HFFc6 (cell line): ENCODE measurements at regions not wholly inside any gene's neighbourhood (a gene's known extent, or its start where the extent isn't known, plus 50 kb on each side); places are given as distances from the start of the nearest gene placed in this dataset.
A peak's percentile ranks its signal among the peaks of the same experiment; 100 is the strongest.

ENCODE experiments used
- DNase-seq: peaks from one replicate; pipeline ENCODE4 v3.0.0-alpha.2; 2018
- H3K27ac Mint-ChIP-seq: 2 replicates; pipeline ENCODE4 v1.8.0; 2020; ENCODE audit warnings: mild to moderate bottlenecking, mixed read lengths
- H3K27me3 Mint-ChIP-seq: 2 replicates; pipeline ENCODE4 v1.8.0; 2021; ENCODE audit warnings: mild to moderate bottlenecking, moderate library complexity, mixed read lengths; ENCODE audit not compliant: insufficient read depth
- H3K36me3 Mint-ChIP-seq: 2 replicates; pipeline ENCODE4 v1.8.0; 2021; ENCODE audit warnings: low read depth, mixed read lengths
- H3K4me1 Mint-ChIP-seq: 2 replicates; pipeline ENCODE4 v1.8.0; 2020; ENCODE audit warnings: low read depth, mixed read lengths
- H3K4me3 Mint-ChIP-seq: 2 replicates; pipeline ENCODE4 v1.8.0; 2020; ENCODE audit warnings: mild to moderate bottlenecking, moderate library complexity, mixed read lengths
- H3K9me3 Mint-ChIP-seq: 2 replicates; pipeline ENCODE4 v1.8.0; 2020; ENCODE audit warnings: mild to moderate bottlenecking, mixed read lengths
- TF ChIP-seq, protein P1 (sequence below): fragments of 200-600 bp; sonication (generic); IDR thresholded peaks from 2 replicates; pipeline ENCODE4 v1.5.0; 2021; ENCODE audit warnings: antibody characterized with exemption, mild to moderate bottlenecking

- DNase-seq, result no peak
- H3K36me3 Mint-ChIP-seq, result peaks cover 11% of the 10 kb centered on the region
- TF ChIP-seq, protein P1, sequence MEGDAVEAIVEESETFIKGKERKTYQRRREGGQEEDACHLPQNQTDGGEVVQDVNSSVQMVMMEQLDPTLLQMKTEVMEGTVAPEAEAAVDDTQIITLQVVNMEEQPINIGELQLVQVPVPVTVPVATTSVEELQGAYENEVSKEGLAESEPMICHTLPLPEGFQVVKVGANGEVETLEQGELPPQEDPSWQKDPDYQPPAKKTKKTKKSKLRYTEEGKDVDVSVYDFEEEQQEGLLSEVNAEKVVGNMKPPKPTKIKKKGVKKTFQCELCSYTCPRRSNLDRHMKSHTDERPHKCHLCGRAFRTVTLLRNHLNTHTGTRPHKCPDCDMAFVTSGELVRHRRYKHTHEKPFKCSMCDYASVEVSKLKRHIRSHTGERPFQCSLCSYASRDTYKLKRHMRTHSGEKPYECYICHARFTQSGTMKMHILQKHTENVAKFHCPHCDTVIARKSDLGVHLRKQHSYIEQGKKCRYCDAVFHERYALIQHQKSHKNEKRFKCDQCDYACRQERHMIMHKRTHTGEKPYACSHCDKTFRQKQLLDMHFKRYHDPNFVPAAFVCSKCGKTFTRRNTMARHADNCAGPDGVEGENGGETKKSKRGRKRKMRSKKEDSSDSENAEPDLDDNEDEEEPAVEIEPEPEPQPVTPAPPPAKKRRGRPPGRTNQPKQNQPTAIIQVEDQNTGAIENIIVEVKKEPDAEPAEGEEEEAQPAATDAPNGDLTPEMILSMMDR, result no peak
- H3K4me1 Mint-ChIP-seq, result peaks cover 11% of the 10 kb centered on the region
- H3K27me3 Mint-ChIP-seq, result no peaks in the 10 kb centered on the region
- peaks cover 8% of the 10 kb centered on the region; the same call in 1 of the 2 replicates for H3K9me3 Mint-ChIP-seq
- no peak overlapping the region for H3K4me3 Mint-ChIP-seq
- no peak overlapping the region for H3K27ac Mint-ChIP-seq
Measured at GRCh38 chr9:134585021-134585561, 56.5 kb upstream of the COL5A1 start.

DNA sequence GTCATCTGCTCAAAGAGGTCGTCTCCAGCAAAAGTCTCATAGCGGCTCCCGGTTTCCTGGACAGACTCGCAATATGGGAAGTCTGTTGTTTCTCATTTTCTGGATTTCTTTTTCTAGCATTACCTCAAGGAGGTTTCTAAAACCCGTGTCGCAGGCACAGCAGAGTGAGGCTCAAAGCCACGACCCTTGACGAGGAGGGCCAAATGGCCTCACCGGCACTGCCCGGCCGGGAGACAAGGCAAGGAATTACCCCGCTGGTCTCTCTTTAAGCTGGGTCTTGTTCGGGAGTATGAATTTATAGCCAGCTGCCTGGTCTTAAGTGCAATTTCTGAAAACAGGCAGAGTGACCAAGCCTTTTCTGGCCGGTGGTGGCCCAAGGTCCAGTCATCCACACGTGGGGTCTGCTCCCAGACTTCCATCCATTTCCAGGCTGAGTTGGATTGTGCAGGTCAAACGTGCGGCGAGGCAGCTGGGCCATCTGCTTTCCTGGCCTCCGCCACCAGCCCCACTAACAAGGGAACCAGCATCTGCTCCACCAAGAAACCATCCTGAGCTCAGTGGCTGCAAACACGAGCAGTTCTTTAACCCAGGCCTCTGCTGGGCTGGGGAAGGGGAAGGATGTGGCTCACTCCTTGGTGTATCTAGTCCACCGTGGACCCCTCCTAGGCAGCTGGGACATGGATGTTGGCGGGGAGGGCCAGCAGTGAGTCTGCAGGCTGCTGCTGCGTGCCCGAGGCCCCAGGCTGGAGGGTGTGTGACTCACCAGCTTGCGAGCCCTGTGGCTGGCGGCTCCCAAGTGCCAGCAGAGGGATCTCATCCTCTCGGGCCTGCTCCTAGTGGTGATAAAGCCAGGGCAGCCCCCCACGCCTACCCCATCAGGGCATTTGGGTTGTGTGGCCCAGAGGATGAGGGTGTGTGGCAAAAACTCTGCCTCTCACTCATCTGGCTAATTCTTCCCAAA, 55.6 kb upstream of the COL5A1 start:
- TF ChIP-seq, protein P1, result peak; percentile 68
- DNase-seq, result peak; percentile 85
- H3K4me3 Mint-ChIP-seq, result no peak overlapping the region
- H3K27ac Mint-ChIP-seq, result peak overlapping the region; percentile 48; the same call in 1 of the 2 replicates
- peaks cover 20% of the 10 kb centered on the region for H3K4me1 Mint-ChIP-seq
- H3K27me3 Mint-ChIP-seq, result no peaks in the 10 kb centered on the region; the same call in 1 of the 2 replicates
- peaks cover 2% of the 10 kb centered on the region for H3K36me3 Mint-ChIP-seq
- peaks cover 1% of the 10 kb centered on the region; the same call in 1 of the 2 replicates for H3K9me3 Mint-ChIP-seq

- H3K4me1 Mint-ChIP-seq, result peaks cover 49% of the 10 kb centered on the region
- TF ChIP-seq, protein P1, result no peak
Measured at GRCh38 chr9:134589748-134590147, 51.9 kb upstream of the COL5A1 start.

DNA sequence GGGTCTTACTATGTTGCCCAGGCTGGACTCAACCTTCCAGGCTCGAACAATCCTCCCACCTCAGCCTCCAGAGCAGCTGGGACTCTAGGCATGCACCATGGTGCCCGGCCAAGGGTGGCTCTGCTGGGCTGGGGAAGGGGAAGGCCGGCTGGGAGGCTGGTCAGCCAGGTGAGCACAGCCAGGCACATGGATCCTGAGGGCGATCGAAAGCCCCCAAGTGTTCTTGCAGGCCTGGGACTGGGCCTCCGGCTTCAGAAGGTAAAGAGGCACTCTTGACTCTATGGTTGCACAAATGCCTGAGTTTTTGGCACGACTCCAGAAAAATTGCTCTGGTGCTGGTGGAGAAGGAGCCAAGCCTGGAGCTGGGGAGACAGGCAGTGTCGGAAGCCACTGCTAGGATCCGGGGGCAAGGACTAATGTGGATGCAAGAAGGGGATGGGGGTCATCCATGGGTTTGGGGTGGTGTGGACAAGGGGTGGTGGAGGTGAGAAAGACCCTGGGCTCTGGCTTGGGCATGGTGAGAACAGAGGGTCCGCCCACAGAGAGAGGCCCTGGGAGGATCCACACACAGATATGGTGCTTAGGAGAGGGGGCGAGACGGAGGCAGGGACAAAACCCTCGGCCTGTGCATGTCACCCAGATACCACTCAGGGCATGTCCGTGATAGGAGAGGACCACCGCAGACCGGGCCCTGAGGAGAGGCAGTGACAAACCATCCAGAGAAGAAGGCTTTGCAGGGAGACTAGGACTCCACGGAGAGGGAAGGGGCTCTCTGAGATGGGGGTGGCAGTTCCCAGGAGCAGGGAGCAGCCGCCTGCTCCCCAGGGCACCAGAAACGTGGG, 51.1 kb upstream of the COL5A1 start:
- TF ChIP-seq, protein P1, result no peak
- peaks cover 47% of the 10 kb centered on the region for H3K4me1 Mint-ChIP-seq
- DNase-seq, result no peak
- no peaks in the 10 kb centered on the region; the same call in 1 of the 2 replicates for H3K27me3 Mint-ChIP-seq
- no peak overlapping the region for H3K4me3 Mint-ChIP-seq
- H3K36me3 Mint-ChIP-seq, result no peaks in the 10 kb centered on the region
- no peaks in the 10 kb centered on the region for H3K9me3 Mint-ChIP-seq
- peak overlapping the region; percentile 84 for H3K27ac Mint-ChIP-seq

More at GRCh38 chr9:134589748-134590147, 51.9 kb upstream of the COL5A1 start:
- Mint-ChIP-seq H3K4me3 (no peak overlapping the region), H3K27me3 (no peaks in the 10 kb centered on the region; the same call in 1 of the 2 replicates), H3K36me3 (no peaks in the 10 kb centered on the region), H3K9me3 (no peaks in the 10 kb centered on the region), H3K27ac (no peak overlapping the region)
- no peak for DNase-seq

DNA sequence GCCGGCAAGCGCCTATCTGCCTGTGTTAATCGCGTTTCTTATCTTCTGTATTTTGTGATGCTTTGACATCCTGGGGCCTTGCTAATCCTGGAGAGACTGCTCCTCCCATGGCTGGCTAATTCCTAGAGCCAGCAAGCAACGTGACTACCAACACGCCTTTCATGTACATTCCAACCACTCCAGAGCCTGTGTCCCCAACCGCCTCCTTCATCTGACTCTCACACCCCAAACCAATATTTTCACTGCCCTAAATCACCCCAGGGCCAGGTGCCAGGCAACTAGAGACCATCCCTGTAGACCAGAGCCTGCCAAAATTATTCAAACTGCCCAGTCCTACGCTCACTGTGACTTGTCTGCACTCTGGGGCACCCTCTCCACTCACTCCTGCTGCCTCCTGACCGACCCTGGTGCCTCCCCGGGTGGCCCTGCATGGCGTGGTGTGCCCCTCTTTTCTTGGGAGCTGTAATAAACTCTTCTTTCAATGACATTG, 50.5 kb upstream of the COL5A1 start:
- H3K27me3 Mint-ChIP-seq, result no peaks in the 10 kb centered on the region; the same call in 1 of the 2 replicates
- DNase-seq, result no peak
- H3K4me1 Mint-ChIP-seq, result peaks cover 40% of the 10 kb centered on the region
- H3K9me3 Mint-ChIP-seq, result no peaks in the 10 kb centered on the region
- no peaks in the 10 kb centered on the region for H3K36me3 Mint-ChIP-seq
- TF ChIP-seq, protein P1, result no peak
- H3K4me3 Mint-ChIP-seq, result peak overlapping the region; percentile 67
- H3K27ac Mint-ChIP-seq, result peak overlapping the region; percentile 84
